ENCODE measurements at regions not wholly inside any gene's neighbourhood (a gene's known extent, or its start where the extent isn't known, plus 50 kb on each side); places are given as distances from the start of the nearest gene placed in this dataset.

- TF ChIP-seq, protein P1, sequence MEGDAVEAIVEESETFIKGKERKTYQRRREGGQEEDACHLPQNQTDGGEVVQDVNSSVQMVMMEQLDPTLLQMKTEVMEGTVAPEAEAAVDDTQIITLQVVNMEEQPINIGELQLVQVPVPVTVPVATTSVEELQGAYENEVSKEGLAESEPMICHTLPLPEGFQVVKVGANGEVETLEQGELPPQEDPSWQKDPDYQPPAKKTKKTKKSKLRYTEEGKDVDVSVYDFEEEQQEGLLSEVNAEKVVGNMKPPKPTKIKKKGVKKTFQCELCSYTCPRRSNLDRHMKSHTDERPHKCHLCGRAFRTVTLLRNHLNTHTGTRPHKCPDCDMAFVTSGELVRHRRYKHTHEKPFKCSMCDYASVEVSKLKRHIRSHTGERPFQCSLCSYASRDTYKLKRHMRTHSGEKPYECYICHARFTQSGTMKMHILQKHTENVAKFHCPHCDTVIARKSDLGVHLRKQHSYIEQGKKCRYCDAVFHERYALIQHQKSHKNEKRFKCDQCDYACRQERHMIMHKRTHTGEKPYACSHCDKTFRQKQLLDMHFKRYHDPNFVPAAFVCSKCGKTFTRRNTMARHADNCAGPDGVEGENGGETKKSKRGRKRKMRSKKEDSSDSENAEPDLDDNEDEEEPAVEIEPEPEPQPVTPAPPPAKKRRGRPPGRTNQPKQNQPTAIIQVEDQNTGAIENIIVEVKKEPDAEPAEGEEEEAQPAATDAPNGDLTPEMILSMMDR (conservative IDR thresholded peaks at IDR 0.05 in 1 of 2, IDR thresholded peaks at IDR 0.05 in 1 of 2; ENCODE audit: low read depth in 1 of 2, low read length in 2 of 2) = no peak
- no peak for TF ChIP-seq EZH2 (IDR thresholded peaks at IDR 0.05; ENCODE audit: low read length, missing control alignments)
These were observed 70.1 kb upstream of the KRR1 start for GRCh38 chr12:75581515-75581914.
